GM12878 (cell line): ENCODE measurements at regions not wholly inside any gene's neighbourhood (a gene's known extent, or its start where the extent isn't known, plus 50 kb on each side); places are given as distances from the start of the nearest gene placed in this dataset.

Experiments
- ATAC-seq: fragments of 200-7000 bp; cut with Tn5 transposase; 3 replicates; pipeline ENCODE4 v1.9.1; 2020; ENCODE audit warnings: mild to moderate bottlenecking, moderate library complexity
- BruUV-seq: library from RNA; stranded (reverse); fragments of 400-500 nt; replicated peaks from 2 replicates; lab custom pipeline; 2021; lab: Mats Ljungman, UMichigan
- CTCF ChIA-PET: fragments of 300-600 bp; sonication (Branson Sonifier 250); formaldehyde crosslinking; extraction: SDS; loops from one replicate; lab custom pipeline; 2021; ENCODE audit warnings: inconsistent platforms; lab: Yijun Ruan, JAX
- POLR2A ChIA-PET: fragments of 350-600 bp; formaldehyde crosslinking; extraction: SDS; loops from one replicate; lab custom pipeline; 2021; ENCODE audit warnings: inconsistent platforms; lab: Charles Lee
- RAD21 ChIA-PET: fragments of 300-600 bp; sonication (Branson Sonifier 250); formaldehyde crosslinking; loops from one replicate; lab custom pipeline; 2023; ENCODE audit warnings: antibody characterized with exemption; ENCODE audit not compliant: unreplicated experiment; lab: Charles Lee
- SMC1A ChIA-PET: fragments of 300-600 bp; sonication (Branson Sonifier 250); formaldehyde crosslinking; loops from one replicate; lab custom pipeline; 2023; ENCODE audit not compliant: unreplicated experiment, uncharacterized antibody; lab: Charles Lee
- DNase-seq: peaks from one replicate; pipeline ENCODE4 v3.0.0-alpha.2; 2011; ENCODE audit warnings: low read depth, low spot score
- FAIRE-seq: peaks from 3 replicates; lab custom pipeline; 2011; peaks lifted over from hg19 to GRCh38; lab: Jason Lieb, UNC
- H2AFZ ChIP-seq: 2 replicates; pipeline ENCODE4 v1.6.0; 2011; ENCODE audit warnings: low read depth, low read length, control low read depth; ENCODE audit not compliant: control insufficient read depth
- H3K27ac ChIP-seq: 2 replicates; pipeline ENCODE4 v1.5.1; 2011; ENCODE audit warnings: control low read depth; ENCODE audit not compliant: control insufficient read depth, insufficient read depth
- H3K27me3 ChIP-seq, 2 experiments: replicated peaks in 1 of 2; 2 replicates each; pipeline versions ENCODE4 v1.6.0 to v1.6.1; 2011; ENCODE audit warnings: low read length in 1 of 2; ENCODE audit not compliant: control insufficient read depth in 2 of 2, insufficient read depth in 2 of 2
- H3K36me3 ChIP-seq, 2 experiments: 2 replicates each; pipeline ENCODE4 v1.5.1; 2011; ENCODE audit warnings: low read length in 1 of 2; ENCODE audit not compliant: control insufficient read depth in 2 of 2, insufficient read depth in 2 of 2
- H3K4me1 ChIP-seq: 2 replicates; pipeline ENCODE4 v1.6.1; 2011; ENCODE audit warnings: mild to moderate bottlenecking, low read length, moderate library complexity, mixed read lengths; ENCODE audit not compliant: control insufficient read depth, insufficient read depth
- H3K4me2 ChIP-seq: 2 replicates; pipeline ENCODE4 v1.6.0; 2011; ENCODE audit warnings: control low read depth; ENCODE audit not compliant: control insufficient read depth, insufficient read depth
- H3K4me3 ChIP-seq: fragments of 200-600 bp; sonication (generic); 2 replicates; pipeline ENCODE4 v1.5.1; 2016
- H3K79me2 ChIP-seq: 2 replicates; pipeline ENCODE4 v1.6.0; 2011; ENCODE audit warnings: low read length; ENCODE audit not compliant: control insufficient read depth, insufficient read depth
- H3K9ac ChIP-seq: 2 replicates; pipeline ENCODE4 v1.8.0; 2011; ENCODE audit warnings: low read length, control low read depth, mixed read lengths; ENCODE audit not compliant: control insufficient read depth, insufficient read depth
- H3K9me3 ChIP-seq: replicated peaks from 3 replicates; pipeline ENCODE4 v1.5.1; 2011; ENCODE audit warnings: mild to moderate bottlenecking, low read length; ENCODE audit not compliant: control insufficient read depth, insufficient read depth
- H4K20me1 ChIP-seq: 2 replicates; pipeline ENCODE4 v1.6.0; 2011; ENCODE audit not compliant: control insufficient read depth, insufficient read depth
- CEBPZ ChIP-seq: fragments of 150-350 bp; IDR thresholded peaks from 2 replicates; pipeline ENCODE4 v1.6.1; 2016; ENCODE audit warnings: low read depth, low read length
- EED ChIP-seq: sonication (generic); IDR thresholded peaks from 2 replicates; pipeline ENCODE4 v1.6.1; 2016; ENCODE audit warnings: antibody characterized with exemption, low read depth
- ELK1 ChIP-seq: IDR thresholded peaks from 2 replicates; pipeline ENCODE4 v1.6.1; 2012; ENCODE audit warnings: low read depth, low read length, improper control_type of control experiment
- HSF1 ChIP-seq: fragments of 150-350 bp; IDR thresholded peaks from 2 replicates; pipeline ENCODE4 v1.6.1; 2014; ENCODE audit warnings: mild to moderate bottlenecking, low read depth, low read length
- NR2C1 ChIP-seq: fragments of 450-650 bp; IDR thresholded peaks from 2 replicates; pipeline ENCODE4 v1.6.1; 2017; ENCODE audit warnings: antibody characterized with exemption, mild to moderate bottlenecking, moderate library complexity
- PAX8 ChIP-seq: fragments of 450-650 bp; IDR thresholded peaks from 2 replicates; pipeline ENCODE4 v1.6.1; 2017; ENCODE audit warnings: mild to moderate bottlenecking, moderate library complexity
- PML ChIP-seq: IDR thresholded peaks from 2 replicates; pipeline ENCODE4 v1.6.1; 2012; ENCODE audit warnings: low read length, inconsistent platforms
- RB1 ChIP-seq: fragments of 450-650 bp; formaldehyde crosslinking; IDR thresholded peaks from 2 replicates; pipeline ENCODE4 v1.6.1; 2017; ENCODE audit warnings: mild to moderate bottlenecking, borderline replicate concordance
- RFX5 ChIP-seq: IDR thresholded peaks from 2 replicates; pipeline ENCODE4 v1.6.1; 2011; ENCODE audit warnings: low read depth, low read length, improper control_type of control experiment
- SMAD1 ChIP-seq: fragments of 450-650 bp; IDR thresholded peaks from 2 replicates; pipeline ENCODE4 v1.6.1; 2018; ENCODE audit warnings: mild to moderate bottlenecking, low read depth; ENCODE audit not compliant: partially characterized antibody
- SMARCA5 ChIP-seq: fragments of 450-650 bp; IDR thresholded peaks from 2 replicates; pipeline ENCODE4 v1.6.1; 2017; ENCODE audit warnings: mild to moderate bottlenecking
- TARDBP ChIP-seq: IDR thresholded peaks from 2 replicates; pipeline ENCODE4 v1.6.1; 2016; ENCODE audit warnings: borderline replicate concordance
- ZNF207 ChIP-seq: fragments of 450-650 bp; IDR thresholded peaks from 2 replicates; pipeline ENCODE4 v1.6.1; 2014; ENCODE audit warnings: antibody characterized with exemption, mild to moderate bottlenecking, borderline replicate concordance
- ZNF622 ChIP-seq: fragments of 450-650 bp; IDR thresholded peaks from 2 replicates; pipeline ENCODE4 v1.6.1; 2017; ENCODE audit warnings: mild to moderate bottlenecking, inconsistent platforms
- WGBS: methylation state at CpG from one replicate; pipeline ENCODE4 v1.1.6; 2016; ENCODE audit warnings: low lambda C conversion rate; ENCODE audit not compliant: insufficient replicate concordance, insufficient coverage; ENCODE audit errors: missing lambda C conversion rate; 5-methylcytosine and 5-hydroxymethylcytosine counted together
- in situ Hi-C: fragments of 300-500 bp; cut with MboI; formaldehyde crosslinking; loops from 9 replicates; pipeline ENCODE4 v1.14.3; 2018; ENCODE audit warnings: mixed read lengths
- intact Hi-C: fragments of 100-400 bp; cut with micrococcal nuclease; formaldehyde crosslinking; loops from one replicate; pipeline ENCODE4 v1.14.2; 2022; ENCODE audit not compliant: unreplicated experiment

GRCh38 chr7:152587366-152587765 is 88.6 kb downstream of the XRCC2 start:
- SMC1A ChIA-PET = interaction anchor here (0.9 kb wide), 1 partner anchor 10 kb away, joined by 3 read pairs; no protein-coding TSS in a partner anchor
- Histone ChIP-seq H3K9me3 (no peaks in the 10 kb centered on the region), H3K36me3 (no peaks in the 10 kb centered on the region), H3K27me3 (no peaks in the 10 kb centered on the region), H3K4me2 (no peak overlapping the region), H3K79me2 (no peaks in the 10 kb centered on the region), H3K27ac (no peak overlapping the region), H3K4me1 (no peaks in the 10 kb centered on the region), H3K4me3 (no peak overlapping the region), H3K9ac (no peak overlapping the region), H2AFZ (no peak overlapping the region), H4K20me1 (no peaks in the 10 kb centered on the region)
- no peak for ATAC-seq
- RAD21 ChIA-PET = no interaction called here
- FAIRE-seq = no peak
- POLR2A ChIA-PET = no interaction called here
- no peak for DNase-seq
- in situ Hi-C loops (no loop called here), intact Hi-C loops (no loop called here)
- TF ChIP-seq HSF1 = no peak
- no peak for TF ChIP-seq ZNF622
- no peak for TF ChIP-seq SMAD1
- TF ChIP-seq PAX8 = no peak
- CTCF ChIA-PET = no interaction called here
- 0% methylated on average over 1 of the region's 1 CpG for WGBS
- BruUV-seq = no TSS peak

GRCh38 chr7:152583006-152583405 is 92.9 kb downstream of the XRCC2 start:
- no TSS peak for BruUV-seq
- CTCF ChIA-PET = interaction anchor here (0.8 kb wide), 1 partner anchor 247 kb away, joined by 4 read pairs; no protein-coding TSS in a partner anchor
- no peak for TF ChIP-seq SMARCA5
- TF ChIP-seq PML = no peak
- no peak for TF ChIP-seq ZNF207
- TF ChIP-seq TARDBP = no peak
- no peak for TF ChIP-seq NR2C1
- TF ChIP-seq RB1 = no peak
- TF ChIP-seq CEBPZ = no peak
- no peak for TF ChIP-seq RFX5
- TF ChIP-seq ELK1 = no peak
- no peak for TF ChIP-seq EED

More at GRCh38 chr7:152583006-152583405, 92.9 kb downstream of the XRCC2 start:
- no peaks in the 10 kb centered on the region for H4K20me1 ChIP-seq
- 0% methylated on average over 1 of the region's 3 CpGs for WGBS
- H3K4me1 ChIP-seq = no peaks in the 10 kb centered on the region
- POLR2A ChIA-PET = interaction anchor here (0.6 to 1.4 kb wide), 3 partner anchors 8 to 35 kb away, joined by 3 to 9 read pairs (median 3); no protein-coding TSS in a partner anchor
- H3K4me3 ChIP-seq = no peak overlapping the region
- intact Hi-C loops (no loop called here), in situ Hi-C loops (no loop called here)
- no peak for DNase-seq
- no peaks in the 10 kb centered on the region for H3K27me3 ChIP-seq
- H2AFZ ChIP-seq = no peak overlapping the region
- H3K9ac ChIP-seq = no peak overlapping the region
- no peaks in the 10 kb centered on the region for H3K9me3 ChIP-seq
- SMC1A ChIA-PET = interaction anchor here (1.5 to 1.6 kb wide), 2 partner anchors 8 to 55 kb away, joined by 3 to 6 read pairs; no protein-coding TSS in a partner anchor
- no peak for ATAC-seq
- RAD21 ChIA-PET = interaction anchor here (1.8 kb wide), 1 partner anchor 8 kb away, joined by 6 read pairs; no protein-coding TSS in a partner anchor
- H3K36me3 ChIP-seq = no peaks in the 10 kb centered on the region
- no peaks in the 10 kb centered on the region for H3K79me2 ChIP-seq
- no peak for FAIRE-seq
- H3K4me2 ChIP-seq = no peak overlapping the region
- no peak overlapping the region for H3K27ac ChIP-seq
